DMS53 treated with DMSO at 0.1 percent for 48 hours (cell line): ENCODE measurements at regions not wholly inside any gene's neighbourhood (a gene's known extent, or its start where the extent isn't known, plus 50 kb on each side); places are given as distances from the start of the nearest gene placed in this dataset.
"Not testable (repeated sequence)": the region's sequence is repeated elsewhere in the genome, so short reads cannot be mapped to it uniquely, and the experiment has no call there.

Experiments
- DNase-seq: peaks from one replicate; lab custom pipeline; 2025; ENCODE audit not compliant: unreplicated experiment; lab: John Stamatoyannopoulos, UW

DNA sequence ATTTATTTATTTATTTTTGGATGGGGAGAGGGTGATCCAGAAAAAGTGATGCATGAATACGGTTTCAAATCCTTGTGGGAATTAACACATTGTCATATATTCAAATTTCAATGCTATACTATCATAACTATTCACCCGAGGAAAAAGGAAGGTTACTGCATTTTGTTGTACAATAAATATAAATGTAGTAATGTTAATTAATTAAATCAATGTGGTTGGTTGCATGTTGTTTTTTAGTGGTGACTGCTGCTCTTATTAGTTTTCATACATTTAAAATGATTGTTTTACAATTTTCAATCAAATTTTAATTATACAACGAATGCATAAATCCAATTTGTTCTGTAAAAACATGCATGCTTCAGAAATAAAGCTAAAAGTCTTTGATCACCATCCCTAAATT, 180.5 kb downstream of the ZFP64 start:
- no peak for DNase-seq

DNA sequence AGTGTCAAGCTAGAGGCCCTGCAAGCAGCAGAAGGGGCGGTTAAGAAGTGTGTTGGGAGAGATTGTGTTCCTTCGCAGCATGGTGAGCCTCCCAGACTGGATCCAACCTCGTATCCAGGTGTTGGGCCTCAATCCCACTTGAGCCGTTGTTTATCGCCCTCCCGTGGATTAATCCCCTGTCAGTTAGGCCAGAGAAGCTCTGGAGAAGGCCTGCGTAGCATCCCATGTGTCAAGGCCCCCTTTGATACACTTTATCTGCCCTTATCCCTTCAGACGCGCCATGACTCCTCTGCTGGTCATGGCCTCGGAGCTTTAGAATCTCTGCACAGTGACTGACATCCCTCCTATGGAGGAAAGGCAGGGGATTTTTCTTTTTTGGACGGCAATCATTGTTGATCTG, 181.0 kb downstream of the ZFP64 start:
- DNase-seq: no peak

DNA sequence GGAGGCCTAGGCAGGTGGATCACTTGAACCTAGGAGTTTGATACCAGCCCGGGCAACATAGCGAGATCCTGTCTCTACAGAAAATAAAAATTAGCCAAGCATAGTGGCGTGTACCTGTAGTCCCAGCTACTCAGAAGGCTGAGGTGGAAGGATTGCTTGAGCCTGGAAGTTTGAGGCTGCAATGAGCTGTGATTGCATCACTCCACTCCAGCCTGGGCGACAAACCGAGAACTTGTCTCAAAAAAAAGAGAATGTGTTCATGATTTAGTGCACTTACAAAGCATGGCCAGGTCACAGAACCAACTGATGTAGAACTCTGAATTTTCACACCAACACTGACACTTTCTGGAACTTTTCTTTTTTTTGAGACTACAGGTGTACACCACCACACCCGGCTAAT, 182.7 kb downstream of the ZFP64 start:
- no peak for DNase-seq

DNA sequence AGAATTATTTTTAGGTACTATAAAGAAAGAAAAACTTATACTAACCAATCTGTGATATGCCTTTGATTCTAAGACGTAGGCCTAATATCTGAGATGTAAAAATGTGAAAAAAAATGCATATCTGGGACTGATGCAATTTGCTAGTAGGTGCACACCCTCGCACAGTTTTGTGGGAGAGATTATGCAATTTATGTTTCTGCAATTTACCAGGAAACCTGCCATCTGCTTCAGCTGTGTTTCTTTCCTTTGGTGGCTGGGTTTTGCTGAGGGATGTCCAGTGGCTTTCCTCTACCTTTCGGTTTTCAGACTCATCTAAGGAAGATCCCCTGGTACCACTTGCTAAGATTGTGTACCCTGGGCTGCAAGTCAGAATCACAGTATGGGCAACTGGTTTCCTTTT, 186.9 kb downstream of the ZFP64 start:
- DNase-seq: no peak

DNA sequence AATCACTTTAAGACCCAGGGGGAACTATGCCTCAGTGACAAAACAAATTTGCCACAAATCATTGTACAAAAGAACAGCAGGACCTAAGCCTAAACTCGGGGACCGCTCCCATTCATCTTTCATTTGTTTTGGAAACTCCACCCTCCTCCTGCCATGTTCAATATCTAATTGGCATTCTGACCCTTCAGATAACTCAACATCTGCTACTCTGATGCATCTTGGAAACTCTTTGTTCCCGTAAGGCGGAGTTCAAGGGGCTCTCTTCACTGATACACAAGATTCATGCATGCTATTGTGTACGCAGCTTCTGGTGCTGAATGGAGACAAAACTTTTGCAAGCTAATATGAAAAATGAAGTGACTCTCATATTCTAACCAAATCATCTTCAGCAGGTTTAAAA, 187.6 kb downstream of the ZFP64 start:
- DNase-seq: no peak

DNA sequence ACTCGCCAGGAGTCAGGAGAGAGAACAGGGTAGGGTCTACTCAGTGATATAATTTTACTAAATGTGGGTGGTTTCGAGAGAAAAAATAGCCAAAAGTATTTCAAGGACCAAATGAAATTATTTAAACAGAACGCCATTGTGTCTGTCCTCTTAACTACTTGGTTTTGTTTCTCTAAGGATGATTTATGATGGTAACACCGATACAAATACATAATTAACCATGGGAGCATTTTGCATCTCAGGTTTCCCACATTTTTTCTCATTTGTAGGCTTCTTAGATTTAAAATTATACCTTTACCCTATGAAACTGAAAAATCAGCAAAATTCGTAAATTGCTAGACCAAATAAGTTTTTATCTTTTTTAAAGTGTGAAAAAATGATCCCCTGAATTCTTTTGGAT, 188.2 kb downstream of the ZFP64 start:
- DNase-seq: no peak

DNA sequence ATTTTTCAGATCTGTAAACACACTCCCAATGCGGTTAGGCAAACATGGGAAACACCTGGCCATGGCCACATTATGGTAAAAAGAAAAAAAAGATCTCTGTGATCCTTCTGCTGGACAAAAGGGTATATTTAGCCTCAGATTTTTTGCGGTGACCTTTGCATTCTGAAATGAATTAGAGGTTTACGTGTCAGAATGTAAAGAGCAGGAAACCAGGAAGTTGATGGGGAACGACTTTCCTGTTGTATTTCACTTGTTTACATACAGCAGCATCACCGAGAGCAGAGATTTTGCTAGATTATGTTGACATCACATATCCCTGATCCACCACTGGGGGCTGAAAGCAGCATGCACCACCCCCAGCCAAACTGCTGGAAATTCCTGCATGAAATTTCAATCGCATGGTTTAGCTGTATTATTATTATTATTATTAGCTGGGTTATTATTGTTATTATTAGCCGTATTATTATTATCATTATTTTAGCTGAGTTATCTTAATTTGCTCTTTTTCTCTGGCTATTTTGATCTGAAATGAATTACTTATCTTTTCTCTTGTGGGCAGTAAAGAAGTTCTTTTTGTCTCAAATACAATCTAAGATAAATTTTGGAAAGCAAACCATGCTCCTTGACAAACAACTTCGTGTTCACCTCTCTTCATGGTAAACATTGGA, 189.4 kb downstream of the ZFP64 start:
- DNase-seq: no peak

DNA sequence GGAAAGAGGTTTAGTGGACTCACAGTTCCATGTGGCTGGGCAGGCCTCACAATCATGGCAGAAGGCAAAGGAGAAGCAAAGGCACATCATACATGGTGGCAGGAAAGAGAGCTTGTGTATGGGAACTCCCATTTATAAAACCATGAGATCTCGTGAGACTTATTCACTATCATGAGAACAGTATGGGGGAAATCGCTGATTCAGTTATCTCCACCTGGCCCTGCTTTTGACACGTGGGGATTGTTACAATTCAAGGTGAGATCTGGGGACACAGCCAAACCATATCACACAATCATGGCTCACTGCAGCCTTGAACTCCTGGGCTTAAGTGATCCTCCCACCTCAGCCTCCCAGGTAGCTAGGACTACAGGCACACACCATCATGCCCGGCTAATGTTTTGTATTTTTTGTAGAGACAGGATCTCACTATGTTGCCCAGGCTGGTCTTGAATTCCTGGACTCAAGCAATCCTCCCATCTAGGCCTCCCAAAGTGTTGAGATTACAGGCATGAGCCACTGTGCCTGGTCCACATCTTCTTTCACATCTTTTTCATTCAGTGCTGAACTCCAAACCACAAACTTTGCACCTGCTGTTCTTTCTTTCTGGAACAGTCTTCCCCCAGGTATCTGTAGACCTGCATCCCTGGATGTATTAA, 194.2 kb downstream of the ZFP64 start:
- DNase-seq: not testable (repeated sequence)

DNA sequence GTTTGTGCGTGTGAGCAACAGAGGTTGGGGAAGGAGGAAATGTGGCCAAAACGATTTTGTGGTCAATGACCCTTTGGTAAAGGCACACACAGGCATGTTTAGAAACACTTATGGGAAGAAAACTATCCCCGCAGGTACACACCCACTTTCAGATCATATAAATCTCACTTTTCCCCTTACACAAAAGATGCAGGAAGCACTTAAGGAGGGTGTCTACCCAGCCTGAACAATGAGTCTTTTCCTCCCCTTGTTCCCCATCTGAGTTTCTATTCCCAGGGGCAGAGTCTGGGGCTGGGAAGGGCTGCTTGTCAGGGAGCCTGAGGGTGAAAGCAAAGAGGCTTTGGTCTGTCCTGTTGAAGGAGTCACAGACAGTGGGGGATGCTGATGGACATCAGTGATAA, 193.2 kb upstream of the SALL4 start:
- no peak for DNase-seq

DNA sequence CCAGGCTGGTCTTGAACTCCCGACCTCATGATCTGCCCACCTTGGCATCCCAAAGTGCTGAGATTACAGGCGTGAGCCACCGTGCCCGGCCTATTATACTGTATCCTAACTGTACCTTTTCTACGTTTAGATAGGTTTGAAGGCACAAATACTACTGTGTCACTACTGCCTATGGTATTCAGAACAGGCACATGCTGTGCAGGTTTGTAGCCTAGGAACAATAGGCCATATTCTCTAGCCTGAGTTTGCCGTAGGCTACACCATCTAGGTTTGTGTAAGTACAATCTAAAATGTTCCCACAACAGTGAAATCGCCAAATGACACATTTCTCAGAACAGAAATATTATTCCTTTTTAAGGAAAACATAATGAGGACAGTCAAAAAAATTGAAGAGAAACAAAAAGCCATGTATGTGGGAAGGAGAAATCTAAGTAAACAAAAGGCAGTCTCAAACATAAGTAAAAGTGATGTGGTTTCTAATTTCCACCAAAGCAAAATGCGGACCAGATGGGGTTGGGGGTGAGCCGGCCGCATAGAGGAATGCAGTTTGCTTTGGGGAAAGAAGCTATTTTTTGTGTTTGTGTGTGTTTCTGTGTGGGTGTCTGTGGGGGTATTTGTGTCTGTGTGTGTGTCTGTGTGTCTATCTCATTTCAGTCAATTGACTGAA, 192.6 kb upstream of the SALL4 start:
- no peak for DNase-seq

DNA sequence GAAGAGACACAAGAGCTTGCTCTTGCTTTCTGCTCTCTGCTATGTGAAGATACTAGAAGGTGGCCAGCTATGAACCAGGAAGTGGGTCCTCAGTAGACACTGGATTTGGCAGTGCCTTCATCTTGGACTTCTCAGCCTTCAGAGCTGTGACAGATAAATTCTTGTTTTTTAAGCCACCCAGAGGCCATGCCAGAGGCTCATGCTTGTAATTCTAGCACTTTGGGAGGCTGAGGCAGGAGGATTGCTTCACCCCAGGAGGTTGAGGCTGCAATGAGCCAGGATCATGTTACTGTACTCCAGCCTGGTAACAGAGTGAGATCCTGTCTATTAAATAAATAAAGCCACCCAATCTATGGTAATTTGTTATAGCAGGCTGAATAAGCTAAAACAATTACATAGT, 185.5 kb upstream of the SALL4 start:
- no peak for DNase-seq

DNA sequence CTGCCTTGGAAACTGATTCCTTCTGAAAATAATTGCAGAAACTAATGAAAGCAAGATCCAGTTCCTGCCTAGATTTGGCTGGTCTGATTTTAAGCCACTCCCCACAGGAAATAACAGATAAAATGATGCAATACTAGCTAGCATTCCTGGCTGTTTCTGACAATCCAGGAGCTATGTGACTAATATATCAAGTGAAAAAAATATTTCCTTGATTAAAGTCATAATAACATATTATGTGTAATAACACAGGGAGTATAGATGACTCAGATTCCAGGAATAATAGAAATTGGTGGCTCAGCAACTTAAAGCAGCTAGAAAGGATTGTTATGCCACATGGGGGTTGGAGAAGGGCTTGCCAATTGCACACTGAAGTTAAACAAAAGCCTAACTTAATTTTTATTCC, 182.7 kb upstream of the SALL4 start:
- no peak for DNase-seq

DNA sequence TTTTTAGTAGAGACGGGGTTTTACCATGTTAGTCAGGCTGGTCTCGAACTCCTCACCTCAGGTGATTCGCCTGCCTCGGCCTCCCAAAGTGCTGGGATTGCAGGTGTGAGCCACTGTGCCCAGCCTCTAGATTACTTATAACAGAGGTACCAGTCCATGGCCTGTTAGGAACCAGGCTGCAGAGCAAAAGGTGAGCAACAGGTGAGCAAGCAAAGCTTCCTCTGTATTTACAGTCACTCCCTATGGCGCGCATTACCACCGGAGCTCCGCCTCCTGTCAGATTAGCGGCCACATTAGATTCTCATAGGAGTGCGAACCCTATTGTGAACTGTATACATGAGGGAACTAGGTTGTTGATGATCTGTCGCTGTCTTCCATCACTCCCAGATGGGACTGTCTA, 178.0 kb upstream of the SALL4 start:
- DNase-seq: no peak

DNA sequence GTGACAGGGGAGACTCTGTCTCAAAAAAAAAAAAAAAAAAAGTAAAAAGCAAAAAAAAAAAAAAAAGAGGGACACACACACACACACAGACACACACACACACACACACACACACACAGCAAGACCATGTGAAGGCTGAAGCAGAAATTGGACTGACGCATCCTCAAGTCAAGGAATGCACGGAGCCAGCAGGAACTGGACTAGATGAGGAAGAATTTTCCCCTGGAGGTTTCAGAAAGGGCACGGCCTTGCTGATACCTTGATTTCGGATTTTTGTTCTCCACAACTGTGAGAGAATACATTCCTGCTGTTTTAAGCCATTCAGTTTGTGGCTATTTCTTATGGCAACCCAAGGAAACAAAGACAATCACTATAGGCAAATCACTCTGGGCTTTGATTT, 176.9 kb upstream of the SALL4 start:
- DNase-seq: no peak

DNA sequence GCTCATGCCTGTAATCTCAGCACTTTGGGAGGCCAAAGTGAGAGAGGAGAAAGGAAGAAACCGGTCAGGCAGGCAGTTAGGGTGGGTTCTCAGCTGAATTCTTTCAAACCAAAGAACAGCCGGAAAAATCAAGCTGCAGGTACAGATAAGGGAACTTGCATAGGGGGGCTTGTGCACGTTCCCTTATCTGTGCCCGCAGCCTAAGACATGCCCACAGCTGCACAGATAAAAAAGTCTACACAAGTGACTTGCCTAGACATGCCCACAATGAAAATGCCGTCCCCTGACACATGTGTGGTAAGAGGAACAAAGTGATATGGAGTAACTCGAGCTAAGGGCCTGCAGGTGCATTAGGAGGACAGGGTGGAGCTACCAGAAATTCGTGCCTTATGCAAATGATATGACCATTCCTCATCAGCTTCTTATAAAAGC, 175.8 kb upstream of the SALL4 start:
- no peak for DNase-seq

DNA sequence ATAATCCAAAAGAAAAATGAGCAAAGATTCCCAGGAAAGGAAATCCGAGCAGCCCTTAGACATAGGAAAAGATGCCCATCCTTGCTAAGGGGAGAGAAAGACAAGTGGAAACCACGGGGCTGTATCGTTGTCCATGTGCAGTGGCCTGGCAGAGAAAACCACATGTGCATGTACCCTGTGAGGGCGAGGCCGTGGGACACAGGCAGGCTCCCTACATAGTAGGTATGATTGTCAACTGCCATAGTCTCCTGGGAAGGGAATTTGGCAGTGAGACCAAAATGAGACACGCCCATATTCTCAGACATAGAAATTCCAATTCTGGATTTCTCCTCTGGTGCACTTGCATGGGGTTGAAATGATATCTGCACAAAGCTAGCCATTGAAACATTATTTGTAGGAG, 169.7 kb upstream of the SALL4 start:
- no peak for DNase-seq

DNA sequence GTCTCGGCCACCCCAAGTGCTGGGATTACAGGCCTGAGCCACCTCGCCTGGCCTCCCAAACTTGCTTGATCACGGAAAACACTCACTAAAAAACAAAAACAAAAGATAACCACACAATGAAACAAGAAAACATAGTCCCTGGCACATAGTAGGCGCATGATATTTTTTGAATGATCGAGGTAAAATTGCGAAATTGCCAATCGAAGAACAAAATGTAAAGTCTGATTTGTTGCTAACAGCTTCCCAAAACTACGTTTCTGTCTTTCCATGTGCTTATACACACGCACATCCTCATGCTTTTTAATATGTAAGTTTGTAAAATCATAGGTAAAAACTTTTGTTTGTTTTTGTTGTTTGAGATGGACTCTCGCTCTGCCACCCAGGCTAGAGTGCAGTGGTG, 168.5 kb upstream of the SALL4 start:
- DNase-seq: no peak

DNA sequence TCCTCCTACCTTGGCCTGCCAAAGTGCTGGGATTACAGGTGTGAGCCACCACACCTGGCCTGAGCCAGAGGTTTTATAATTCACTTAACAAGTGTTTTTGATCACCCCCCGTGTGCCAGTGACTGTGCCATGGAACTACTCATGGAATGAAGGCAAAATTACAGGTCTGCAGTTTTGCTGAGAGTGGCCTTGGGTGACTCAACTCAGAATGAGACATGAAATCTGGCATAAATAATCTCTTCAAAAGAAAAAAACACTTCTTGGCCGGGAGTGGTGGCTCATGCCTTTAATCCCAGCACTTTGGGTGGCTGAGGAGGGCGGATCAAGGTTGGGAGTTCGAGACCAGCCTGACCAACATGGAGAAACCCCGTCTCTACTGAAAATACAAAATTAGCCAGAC, 166.9 kb upstream of the SALL4 start:
- DNase-seq: no peak

DNA sequence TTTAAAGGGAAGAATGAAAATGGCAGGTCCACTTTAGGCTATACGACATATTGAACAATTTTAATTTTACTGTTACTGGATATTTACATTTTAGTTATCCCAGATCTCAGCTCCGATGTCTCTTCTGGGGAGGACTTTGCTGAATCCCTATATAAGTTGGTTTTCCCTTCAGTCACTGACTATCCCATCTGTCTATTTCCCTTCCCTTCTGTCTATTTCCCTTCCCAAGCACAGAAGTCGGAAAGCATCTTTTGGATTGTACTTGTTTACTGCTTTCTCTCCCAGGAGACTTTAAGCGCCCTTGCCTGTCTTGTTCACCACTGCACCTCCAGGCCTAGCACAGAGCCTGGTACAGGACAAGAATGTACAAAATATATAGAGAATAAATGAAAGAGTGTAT, 165.8 kb upstream of the SALL4 start:
- no peak for DNase-seq

DNA sequence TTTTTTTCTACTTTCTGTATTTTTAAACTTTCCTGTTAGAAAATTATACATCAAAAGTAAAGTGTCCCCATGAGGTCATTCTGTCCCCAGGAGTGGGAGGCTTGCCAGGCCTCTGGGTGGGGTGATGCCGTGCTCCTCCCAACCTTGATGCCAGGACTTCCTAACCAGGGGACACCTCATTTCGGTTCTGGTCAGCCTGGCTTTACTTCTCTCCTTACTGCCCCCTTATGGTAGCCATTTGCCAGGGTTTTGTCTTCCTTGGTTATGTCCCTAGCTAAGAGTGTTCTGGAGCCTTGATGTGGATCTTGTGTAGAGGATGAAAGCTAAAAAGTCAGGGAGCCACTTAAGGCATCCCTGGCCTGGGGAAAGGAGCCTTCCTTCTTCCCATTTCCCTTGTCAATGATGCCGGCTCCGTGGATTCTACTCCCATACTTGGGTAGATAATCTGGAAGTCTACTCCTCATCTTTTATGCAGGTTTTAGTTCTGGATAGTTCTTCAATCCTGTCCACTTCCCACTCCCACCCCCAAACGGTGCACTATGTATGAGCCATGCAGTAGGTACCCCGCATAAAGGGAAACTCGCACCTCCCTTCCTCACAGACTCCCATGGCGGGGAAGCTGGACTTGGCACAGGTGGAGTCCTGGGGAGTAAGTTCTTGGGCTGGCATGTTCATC, 164.1 kb upstream of the SALL4 start:
- DNase-seq: no peak

DNA sequence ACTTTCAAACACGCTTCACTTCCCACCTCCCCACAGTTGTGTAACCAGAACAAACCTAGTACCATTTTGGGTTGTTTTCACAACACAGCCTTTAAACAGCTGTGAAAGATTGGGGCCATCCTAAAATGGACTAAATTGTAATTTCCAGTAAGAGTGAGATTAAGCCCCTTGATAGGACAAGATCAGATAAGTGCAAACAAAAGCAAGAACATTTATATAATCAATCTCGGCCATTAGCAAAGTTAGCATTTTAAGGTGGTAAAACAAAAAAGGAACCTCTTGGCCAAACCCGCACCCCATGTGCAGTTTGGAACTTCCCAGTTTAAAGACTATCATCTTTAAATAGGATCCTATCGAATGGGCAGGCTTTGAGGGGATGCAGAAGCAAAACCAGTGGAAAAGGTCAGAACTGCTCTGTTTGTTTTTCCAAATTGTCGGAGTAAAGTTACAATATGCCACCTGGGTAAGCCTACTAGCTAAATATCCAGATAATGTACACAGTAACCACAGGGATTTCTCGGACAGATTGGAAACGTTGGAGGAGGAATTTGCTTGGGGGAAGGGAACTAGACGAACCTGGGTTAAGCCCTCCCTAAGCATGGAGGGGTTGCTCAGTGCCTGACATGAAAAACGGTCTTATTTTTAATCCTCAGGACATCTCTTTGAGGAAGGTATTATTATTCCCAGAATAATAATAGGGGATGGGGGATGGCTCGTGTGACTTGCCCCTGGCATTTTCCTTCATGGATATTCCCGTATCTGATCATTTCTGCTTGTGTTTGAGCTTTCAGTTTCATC, 159.8 kb upstream of the SALL4 start:
- no peak for DNase-seq
